Stimulated activated CD4-positive, alpha-beta T cell treated with anti-CD3 and anti-CD28 coated beads, Interleukin-12 subunit alpha, Interleukin-12 subunit beta, amount 100 ng/mL, for 24 hours (primary cell): ENCODE measurements at regions not wholly inside any gene's neighbourhood (a gene's known extent, or its start where the extent isn't known, plus 50 kb on each side); places are given as distances from the start of the nearest gene placed in this dataset.

ENCODE experiments used
- DNase-seq, 2 experiments: peaks; one replicate each; pipeline ENCODE4 v3.0.0-alpha.2; 2020; ENCODE audit warnings: low read depth in 2 of 2

DNA sequence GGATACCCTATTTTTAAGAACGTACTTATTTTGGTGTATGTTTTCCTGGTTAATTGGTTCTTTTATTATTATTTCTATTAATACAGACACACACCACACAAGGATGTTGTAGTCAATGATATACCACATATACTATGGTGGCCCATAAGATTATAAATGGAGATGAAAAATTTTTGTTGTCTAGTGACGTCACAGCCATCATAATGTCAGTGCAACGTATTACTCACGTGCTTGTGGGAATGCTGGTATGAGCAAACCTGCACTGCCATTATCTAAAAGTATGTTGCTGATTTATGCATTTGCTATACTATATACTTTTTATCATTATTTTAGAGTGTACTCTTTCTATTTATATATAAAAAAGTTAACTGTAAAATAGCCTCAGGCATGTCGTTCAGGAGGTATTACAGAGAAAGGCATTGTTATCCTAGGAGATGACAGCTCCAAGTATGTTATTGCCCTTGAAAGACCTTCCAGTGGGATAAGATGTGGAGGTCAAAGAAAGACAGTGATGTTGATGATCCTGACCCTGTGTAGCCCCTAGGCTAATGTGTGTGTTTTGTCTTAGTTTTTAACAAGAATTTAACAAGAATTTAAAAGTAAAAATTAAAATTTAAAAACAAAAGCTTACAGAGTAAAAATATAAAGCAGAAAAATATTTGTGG lies 65.6 kb upstream of the SGCD start:
- no peak for DNase-seq

DNA sequence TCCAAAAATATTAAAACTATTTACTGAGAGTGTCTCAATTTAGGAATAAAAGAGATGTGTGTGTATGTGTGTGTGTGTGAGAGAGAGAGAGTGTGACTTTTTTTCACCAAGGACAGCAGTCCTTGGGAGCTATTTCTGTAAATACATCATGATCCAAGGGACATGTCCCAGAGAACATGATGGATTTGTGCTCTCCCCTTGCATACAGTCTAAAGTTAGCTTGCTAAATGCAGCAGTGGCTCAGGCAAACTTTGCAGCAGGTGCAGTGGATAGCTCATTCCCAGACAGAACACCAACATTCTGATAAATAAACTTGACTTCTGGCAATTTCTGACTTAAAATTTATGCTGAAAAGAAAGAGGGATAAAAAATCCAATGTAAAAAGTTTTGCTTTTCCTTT lies 55.4 kb upstream of the SGCD start:
- DNase-seq = no peak

GRCh38 chr5:156272139-156272538 lies 54.8 kb upstream of the SGCD start:
- DNase-seq = no peak

GRCh38 chr5:156273325-156273724 lies 53.6 kb upstream of the SGCD start:
- DNase-seq = no peak

DNA sequence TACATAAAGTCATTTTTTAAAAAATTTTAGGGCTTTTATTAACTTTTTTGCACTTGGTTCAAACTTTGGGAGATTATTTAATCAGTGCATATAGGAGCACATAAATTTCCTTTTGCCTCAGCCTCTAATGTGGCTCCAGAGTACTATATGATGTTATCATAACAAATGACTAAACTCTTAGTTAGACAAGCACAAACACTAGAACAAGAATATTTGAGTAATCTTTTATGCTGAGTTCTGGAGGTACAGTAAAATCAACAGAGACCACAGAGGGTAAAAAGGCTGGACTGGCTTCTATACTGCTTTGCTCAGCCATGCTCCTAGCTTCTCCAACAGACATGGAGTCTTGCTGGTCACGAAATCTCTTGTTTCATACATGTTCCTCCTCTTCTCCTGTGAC lies 52.5 kb upstream of the SGCD start:
- DNase-seq = no peak
